ENCODE measurements at regions not wholly inside any gene's neighbourhood (a gene's known extent, or its start where the extent isn't known, plus 50 kb on each side); places are given as distances from the start of the nearest gene placed in this dataset.

DNA sequence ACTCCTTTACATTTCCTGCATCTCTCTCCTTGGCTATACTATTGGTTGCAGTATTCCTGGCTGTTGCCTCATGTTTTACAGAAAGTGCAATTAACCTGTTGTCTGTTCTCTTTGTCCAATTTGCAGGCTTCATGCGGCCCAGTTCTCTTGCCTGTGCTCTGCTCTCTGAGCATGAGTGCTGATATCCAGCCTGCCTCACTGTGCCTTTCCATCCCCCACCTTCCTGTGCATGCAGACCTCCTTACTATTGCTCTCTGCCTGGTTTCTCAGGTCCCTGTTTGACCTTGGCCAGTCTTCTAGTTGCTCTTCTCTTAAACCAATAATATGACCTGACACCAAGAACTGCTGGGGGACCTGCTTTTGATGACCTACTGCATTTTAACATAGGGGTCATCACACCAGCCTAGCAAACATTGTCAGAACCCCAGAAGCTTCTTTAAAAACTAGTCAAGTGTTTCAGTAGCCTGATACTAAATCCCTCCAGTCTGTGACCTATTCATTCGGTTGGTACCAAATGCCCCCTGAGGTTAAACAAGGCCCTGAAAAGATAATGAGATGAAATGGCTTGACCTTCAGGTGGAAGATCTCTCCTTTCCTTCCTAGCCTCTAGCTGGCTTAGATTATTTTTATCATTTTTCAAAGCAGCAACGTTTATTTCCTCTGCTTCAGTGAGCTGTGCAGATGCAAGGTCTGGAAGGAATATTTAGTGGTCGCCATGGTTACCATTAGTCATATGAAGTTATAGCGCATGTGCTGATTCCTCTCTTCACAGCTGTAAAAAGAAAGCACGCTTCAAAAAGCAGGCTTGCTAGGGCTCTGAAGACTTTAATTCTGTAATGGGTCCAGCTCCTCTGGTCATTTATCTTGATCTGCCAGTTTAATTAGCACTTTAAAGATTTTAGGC is 216.5 kb downstream of the PHLDA1 start:
- ATAC-seq (ENCODE audit: poor library complexity) (peak; percentile 59), DNase-seq (peak in 4 of 14 experiments; percentile 20 to 74 (median 66))
- no peaks in the 10 kb centered on the region for H3K36me3 Mint-ChIP-seq (ENCODE audit: low read depth)
- peak overlapping the region; percentile 16 for H3K27ac Mint-ChIP-seq
- Histone ChIP-seq H3K27me3 (ENCODE audit: control insufficient read depth in 1 of 2, insufficient read depth in 2 of 2, low read length in 2 of 2) (no peaks in the 10 kb centered on the region), H3K27ac (ENCODE audit: low read depth in 1 of 2, low read length in 2 of 2) (no peak overlapping the region), H3K36me3 (ENCODE audit: insufficient read depth, low read length) (no peaks in the 10 kb centered on the region), H3K4me1 (ENCODE audit: insufficient read depth, low read length) (peaks cover 11% of the 10 kb centered on the region), H3K9me3 (ENCODE audit: control insufficient read depth in 1 of 2, insufficient read depth in 1 of 2, low read length in 2 of 2) (no peaks in the 10 kb centered on the region), H3K4me3 (ENCODE audit: low read length) (no peak overlapping the region)
- H3K27me3 Mint-ChIP-seq, result no peaks in the 10 kb centered on the region
- TF ChIP-seq, protein P1, sequence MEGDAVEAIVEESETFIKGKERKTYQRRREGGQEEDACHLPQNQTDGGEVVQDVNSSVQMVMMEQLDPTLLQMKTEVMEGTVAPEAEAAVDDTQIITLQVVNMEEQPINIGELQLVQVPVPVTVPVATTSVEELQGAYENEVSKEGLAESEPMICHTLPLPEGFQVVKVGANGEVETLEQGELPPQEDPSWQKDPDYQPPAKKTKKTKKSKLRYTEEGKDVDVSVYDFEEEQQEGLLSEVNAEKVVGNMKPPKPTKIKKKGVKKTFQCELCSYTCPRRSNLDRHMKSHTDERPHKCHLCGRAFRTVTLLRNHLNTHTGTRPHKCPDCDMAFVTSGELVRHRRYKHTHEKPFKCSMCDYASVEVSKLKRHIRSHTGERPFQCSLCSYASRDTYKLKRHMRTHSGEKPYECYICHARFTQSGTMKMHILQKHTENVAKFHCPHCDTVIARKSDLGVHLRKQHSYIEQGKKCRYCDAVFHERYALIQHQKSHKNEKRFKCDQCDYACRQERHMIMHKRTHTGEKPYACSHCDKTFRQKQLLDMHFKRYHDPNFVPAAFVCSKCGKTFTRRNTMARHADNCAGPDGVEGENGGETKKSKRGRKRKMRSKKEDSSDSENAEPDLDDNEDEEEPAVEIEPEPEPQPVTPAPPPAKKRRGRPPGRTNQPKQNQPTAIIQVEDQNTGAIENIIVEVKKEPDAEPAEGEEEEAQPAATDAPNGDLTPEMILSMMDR (IDR thresholded peaks at IDR 0.05), result no peak
- intact Hi-C loops (cut with DNase I, micrococcal nuclease), result loop anchor here in 1 of 2 experiments (5.0 kb wide), 1 partner anchor 222 kb away; no protein-coding TSS in a partner anchor
- H3K4me3 Mint-ChIP-seq, result no peak overlapping the region
- ChIA-PET CTCF (interaction anchor here (0.6 to 1.2 kb wide), 2 partner anchors 217 to 222 kb away, joined by 3 to 5 read pairs; partner anchors contain the start of gene PHLDA1), POLR2A (interaction anchor here (0.6 to 0.9 kb wide), 2 partner anchors 217 to 222 kb away, joined by 3 read pairs; no protein-coding TSS in a partner anchor)
- no peaks in the 10 kb centered on the region for H3K9me3 Mint-ChIP-seq
- peaks cover 5% of the 10 kb centered on the region for H3K4me1 Mint-ChIP-seq (ENCODE audit: low read depth)

DNA sequence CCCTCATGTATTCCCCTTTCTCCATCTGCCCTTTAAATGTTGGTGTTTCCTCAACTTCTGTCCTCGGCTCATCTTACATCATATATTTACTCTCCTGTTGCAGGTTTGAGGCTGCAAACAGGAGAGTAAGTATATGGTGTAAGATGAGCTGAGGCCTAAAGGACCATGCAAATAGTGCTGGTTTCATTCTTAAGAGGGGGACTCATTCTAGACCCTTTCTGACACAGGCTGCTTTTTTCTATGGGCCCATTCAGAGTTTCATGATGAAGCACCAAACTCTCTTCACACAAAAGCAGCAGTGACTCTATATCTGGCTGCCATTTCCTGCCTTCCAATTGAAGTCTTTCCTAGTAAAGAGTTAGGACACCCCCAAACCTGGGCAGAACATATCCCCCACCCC is 218.5 kb downstream of the PHLDA1 start:
- Mint-ChIP-seq H3K9me3 (no peaks in the 10 kb centered on the region), H3K27me3 (no peaks in the 10 kb centered on the region), H3K36me3 (ENCODE audit: low read depth) (no peaks in the 10 kb centered on the region), H3K4me1 (ENCODE audit: low read depth) (peaks cover 5% of the 10 kb centered on the region), H3K4me3 (no peak overlapping the region), H3K27ac (no peak overlapping the region)
- TF ChIP-seq, protein P1 (IDR thresholded peaks at IDR 0.05), result no peak
- no peaks in the 10 kb centered on the region for H3K9me3 ChIP-seq (ENCODE audit: control insufficient read depth in 1 of 2, insufficient read depth in 1 of 2, low read length in 2 of 2)
- intact Hi-C loops (cut with DNase I, micrococcal nuclease), result no loop called here
- peaks cover 11% of the 10 kb centered on the region for H3K4me1 ChIP-seq (ENCODE audit: insufficient read depth, low read length)
- H3K36me3 ChIP-seq (ENCODE audit: insufficient read depth, low read length), result no peaks in the 10 kb centered on the region
- ATAC-seq (ENCODE audit: poor library complexity) (no peak), DNase-seq (no peak)
- no peaks in the 10 kb centered on the region for H3K27me3 ChIP-seq (ENCODE audit: control insufficient read depth in 1 of 2, insufficient read depth in 2 of 2, low read length in 2 of 2)
- H3K27ac ChIP-seq (ENCODE audit: low read depth in 1 of 2, low read length in 2 of 2), result no peak overlapping the region
- no peak overlapping the region for H3K4me3 ChIP-seq (ENCODE audit: low read length)
- ChIA-PET CTCF (no interaction called here), POLR2A (no interaction called here)

DNA sequence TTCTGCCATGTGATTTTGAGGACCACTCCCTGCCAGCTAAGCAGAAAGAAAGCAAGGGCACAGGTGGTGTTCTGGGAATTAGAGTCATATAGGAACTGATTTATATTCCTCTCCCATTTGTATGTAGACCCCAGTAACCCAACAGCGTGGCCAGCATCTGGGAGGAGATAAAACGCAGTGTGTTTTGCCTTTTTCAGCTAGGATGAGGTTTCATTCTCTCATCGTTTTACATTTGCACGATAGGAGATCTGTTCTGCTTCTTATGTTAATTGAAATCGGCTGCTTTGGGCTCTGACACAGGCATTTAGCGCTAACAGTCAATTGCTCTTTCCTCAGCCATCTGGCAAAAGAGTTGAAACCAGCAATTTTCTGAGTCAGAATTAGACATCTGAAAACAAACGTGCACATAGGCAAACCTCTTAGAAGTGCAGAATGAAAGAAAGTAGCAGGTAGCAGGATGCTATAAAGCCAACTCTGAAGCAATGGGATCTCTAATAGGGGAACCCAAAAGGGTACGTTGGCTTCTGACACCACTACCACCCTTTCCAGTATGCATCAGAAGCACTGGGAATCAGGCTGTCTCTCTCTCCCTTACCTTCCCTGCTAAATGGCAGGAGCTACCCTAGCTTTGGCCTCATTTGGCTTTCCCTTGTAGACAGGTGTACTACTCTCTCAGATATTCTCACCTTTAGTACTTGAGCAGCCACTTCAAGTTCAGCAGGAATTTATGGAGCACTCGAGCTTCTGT is 219.1 kb downstream of the PHLDA1 start:
- intact Hi-C loops (cut with DNase I, micrococcal nuclease), result no loop called here
- no peaks in the 10 kb centered on the region for H3K36me3 ChIP-seq (ENCODE audit: insufficient read depth, low read length)
- TF ChIP-seq, protein P1 (IDR thresholded peaks at IDR 0.05), result no peak
- Mint-ChIP-seq H3K27me3 (no peaks in the 10 kb centered on the region), H3K4me3 (no peak overlapping the region), H3K27ac (no peak overlapping the region), H3K9me3 (no peaks in the 10 kb centered on the region), H3K36me3 (ENCODE audit: low read depth) (no peaks in the 10 kb centered on the region), H3K4me1 (ENCODE audit: low read depth) (peaks cover 5% of the 10 kb centered on the region)
- DNase-seq (no peak), ATAC-seq (ENCODE audit: poor library complexity) (no peak)
- H3K9me3 ChIP-seq (ENCODE audit: control insufficient read depth in 1 of 2, insufficient read depth in 1 of 2, low read length in 2 of 2), result no peaks in the 10 kb centered on the region
- no peak overlapping the region for H3K27ac ChIP-seq (ENCODE audit: low read depth in 1 of 2, low read length in 2 of 2)
- H3K27me3 ChIP-seq (ENCODE audit: control insufficient read depth in 1 of 2, insufficient read depth in 2 of 2, low read length in 2 of 2), result no peaks in the 10 kb centered on the region
- H3K4me1 ChIP-seq (ENCODE audit: insufficient read depth, low read length), result peaks cover 11% of the 10 kb centered on the region
- no peak overlapping the region for H3K4me3 ChIP-seq (ENCODE audit: low read length)
- CTCF ChIA-PET, result no interaction called here
- POLR2A ChIA-PET, result no interaction called here

Measured in CD4-positive, alpha-beta T cell (primary cell).